NCI-H1694 treated with DMSO at 0.1 percent for 48 hours (cell line): ENCODE measurements at regions not wholly inside any gene's neighbourhood (a gene's known extent, or its start where the extent isn't known, plus 50 kb on each side); places are given as distances from the start of the nearest gene placed in this dataset.
"Not testable (repeated sequence)": the region's sequence is repeated elsewhere in the genome, so short reads cannot be mapped to it uniquely, and the experiment has no call there.

Experiments used
- DNase-seq: peaks from one replicate; lab custom pipeline; 2025; lab: John Stamatoyannopoulos, UW

- DNase-seq, result no peak
These were observed 245.4 kb upstream of the TFAP2D start for GRCh38 chr6:50467931-50468330.

GRCh38 chr6:50471041-50471440, 242.3 kb upstream of the TFAP2D start:
- DNase-seq, result no peak

GRCh38 chr6:50510361-50510760, 203.0 kb upstream of the TFAP2D start:
- DNase-seq, result no peak

GRCh38 chr6:50520326-50521266, 192.7 kb upstream of the TFAP2D start:
- no peak for DNase-seq

GRCh38 chr6:50524341-50524740, 189.0 kb upstream of the TFAP2D start:
- no peak for DNase-seq

- no peak for DNase-seq
These were observed 185.3 kb upstream of the TFAP2D start for GRCh38 chr6:50527985-50528384.

GRCh38 chr6:50539447-50539846, 173.9 kb upstream of the TFAP2D start:
- no peak for DNase-seq

- DNase-seq, result no peak
These were observed 171.4 kb upstream of the TFAP2D start for GRCh38 chr6:50541941-50542340.

- DNase-seq, result no peak
These were observed 169.7 kb upstream of the TFAP2D start for GRCh38 chr6:50543666-50544065.

GRCh38 chr6:50549026-50549425, 164.3 kb upstream of the TFAP2D start:
- DNase-seq, result no peak

- no peak for DNase-seq
These were observed 163.9 kb upstream of the TFAP2D start for GRCh38 chr6:50549475-50549874.

GRCh38 chr6:50555982-50556381, 157.3 kb upstream of the TFAP2D start:
- no peak for DNase-seq

GRCh38 chr6:50565004-50565403, 148.3 kb upstream of the TFAP2D start:
- no peak for DNase-seq

- DNase-seq, result not testable (repeated sequence)
These were observed 142.1 kb upstream of the TFAP2D start for GRCh38 chr6:50571230-50571629.

- DNase-seq, result no peak
These were observed 127.6 kb upstream of the TFAP2D start for GRCh38 chr6:50585441-50586330.

GRCh38 chr6:50586331-50586675, 127.0 kb upstream of the TFAP2D start:
- DNase-seq, result no peak

- DNase-seq, result no peak
These were observed 123.4 kb upstream of the TFAP2D start for GRCh38 chr6:50589751-50590470.

- DNase-seq, result no peak
These were observed 122.2 kb upstream of the TFAP2D start for GRCh38 chr6:50591135-50591534.

- DNase-seq, result no peak
These were observed 113.0 kb upstream of the TFAP2D start for GRCh38 chr6:50600280-50600679.

- peak; percentile 1 for DNase-seq
These were observed 111.0 kb upstream of the TFAP2D start for GRCh38 chr6:50602292-50602691.

GRCh38 chr6:50608421-50608820, 104.9 kb upstream of the TFAP2D start:
- DNase-seq, result no peak

GRCh38 chr6:50610562-50610961, 102.8 kb upstream of the TFAP2D start:
- no peak for DNase-seq
